ENCODE measurements at regions not wholly inside any gene's neighbourhood (a gene's known extent, or its start where the extent isn't known, plus 50 kb on each side); places are given as distances from the start of the nearest gene placed in this dataset.

DNA sequence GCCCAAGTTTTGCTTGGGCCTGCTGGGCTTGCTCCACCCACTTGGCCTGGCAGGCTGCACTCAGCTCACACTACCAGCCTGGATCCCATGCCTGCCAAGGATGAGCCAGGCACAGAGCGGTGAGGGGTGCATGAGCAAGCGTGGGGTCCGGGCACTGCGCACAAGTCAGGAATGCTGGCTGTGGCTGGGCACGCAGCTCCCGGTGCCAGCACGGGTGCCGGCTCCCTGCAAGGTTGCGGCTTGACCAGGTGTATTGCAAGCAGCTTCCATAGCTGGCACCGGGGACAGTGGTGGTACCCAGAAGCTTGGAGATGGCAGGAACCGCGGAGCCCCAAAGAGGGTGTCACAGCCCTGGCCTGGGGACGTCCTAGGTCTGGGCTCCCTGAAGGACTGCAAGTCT lies 224.4 kb upstream of the NRIP1 start:
- TF ChIP-seq POLR2AphosphoS5 (IDR thresholded peaks at IDR 0.05) = no peak
- TF ChIP-seq, protein P1, sequence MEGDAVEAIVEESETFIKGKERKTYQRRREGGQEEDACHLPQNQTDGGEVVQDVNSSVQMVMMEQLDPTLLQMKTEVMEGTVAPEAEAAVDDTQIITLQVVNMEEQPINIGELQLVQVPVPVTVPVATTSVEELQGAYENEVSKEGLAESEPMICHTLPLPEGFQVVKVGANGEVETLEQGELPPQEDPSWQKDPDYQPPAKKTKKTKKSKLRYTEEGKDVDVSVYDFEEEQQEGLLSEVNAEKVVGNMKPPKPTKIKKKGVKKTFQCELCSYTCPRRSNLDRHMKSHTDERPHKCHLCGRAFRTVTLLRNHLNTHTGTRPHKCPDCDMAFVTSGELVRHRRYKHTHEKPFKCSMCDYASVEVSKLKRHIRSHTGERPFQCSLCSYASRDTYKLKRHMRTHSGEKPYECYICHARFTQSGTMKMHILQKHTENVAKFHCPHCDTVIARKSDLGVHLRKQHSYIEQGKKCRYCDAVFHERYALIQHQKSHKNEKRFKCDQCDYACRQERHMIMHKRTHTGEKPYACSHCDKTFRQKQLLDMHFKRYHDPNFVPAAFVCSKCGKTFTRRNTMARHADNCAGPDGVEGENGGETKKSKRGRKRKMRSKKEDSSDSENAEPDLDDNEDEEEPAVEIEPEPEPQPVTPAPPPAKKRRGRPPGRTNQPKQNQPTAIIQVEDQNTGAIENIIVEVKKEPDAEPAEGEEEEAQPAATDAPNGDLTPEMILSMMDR (IDR thresholded peaks at IDR 0.05) = no peak
